HepG2 (cell line): ENCODE measurements at regions not wholly inside any gene's neighbourhood (a gene's known extent, or its start where the extent isn't known, plus 50 kb on each side); places are given as distances from the start of the nearest gene placed in this dataset.

Experiments
- SAFB2 ChIP-seq: sonication (generic); formaldehyde crosslinking; IDR thresholded peaks from 2 replicates; pipeline ENCODE4 v1.5.1; 2020; ENCODE audit warnings: missing genetic modification reagents, low read depth, mild to moderate bottlenecking, borderline replicate concordance
- TF ChIP-seq, protein P1 (sequence below): sonication (generic); formaldehyde crosslinking; IDR thresholded peaks from 2 replicates; pipeline ENCODE4 v1.5.0; 2020; ENCODE audit warnings: mild to moderate bottlenecking, missing genetic modification reagents

DNA sequence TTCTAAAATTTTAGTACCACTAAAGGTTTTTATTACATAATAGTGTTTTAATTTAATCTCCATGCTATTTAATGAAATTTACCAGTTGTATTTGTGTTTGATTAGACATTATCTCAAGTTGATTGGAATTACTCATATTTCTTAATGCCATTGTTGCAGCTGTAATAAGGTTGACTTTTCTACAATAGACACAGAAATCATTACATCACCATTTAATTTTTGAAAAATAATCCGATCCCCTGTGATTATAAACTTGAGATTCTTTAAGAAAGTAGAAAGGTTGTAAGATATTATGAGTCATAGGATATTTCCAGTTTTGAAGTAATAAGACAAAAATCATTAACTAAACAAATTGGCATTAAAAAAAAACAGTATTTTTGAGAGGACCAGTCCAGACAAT is 161.4 kb downstream of the PRL start:
- TF ChIP-seq SAFB2 (CRISPR knock-in tag) = no peak
- TF ChIP-seq, protein P1, sequence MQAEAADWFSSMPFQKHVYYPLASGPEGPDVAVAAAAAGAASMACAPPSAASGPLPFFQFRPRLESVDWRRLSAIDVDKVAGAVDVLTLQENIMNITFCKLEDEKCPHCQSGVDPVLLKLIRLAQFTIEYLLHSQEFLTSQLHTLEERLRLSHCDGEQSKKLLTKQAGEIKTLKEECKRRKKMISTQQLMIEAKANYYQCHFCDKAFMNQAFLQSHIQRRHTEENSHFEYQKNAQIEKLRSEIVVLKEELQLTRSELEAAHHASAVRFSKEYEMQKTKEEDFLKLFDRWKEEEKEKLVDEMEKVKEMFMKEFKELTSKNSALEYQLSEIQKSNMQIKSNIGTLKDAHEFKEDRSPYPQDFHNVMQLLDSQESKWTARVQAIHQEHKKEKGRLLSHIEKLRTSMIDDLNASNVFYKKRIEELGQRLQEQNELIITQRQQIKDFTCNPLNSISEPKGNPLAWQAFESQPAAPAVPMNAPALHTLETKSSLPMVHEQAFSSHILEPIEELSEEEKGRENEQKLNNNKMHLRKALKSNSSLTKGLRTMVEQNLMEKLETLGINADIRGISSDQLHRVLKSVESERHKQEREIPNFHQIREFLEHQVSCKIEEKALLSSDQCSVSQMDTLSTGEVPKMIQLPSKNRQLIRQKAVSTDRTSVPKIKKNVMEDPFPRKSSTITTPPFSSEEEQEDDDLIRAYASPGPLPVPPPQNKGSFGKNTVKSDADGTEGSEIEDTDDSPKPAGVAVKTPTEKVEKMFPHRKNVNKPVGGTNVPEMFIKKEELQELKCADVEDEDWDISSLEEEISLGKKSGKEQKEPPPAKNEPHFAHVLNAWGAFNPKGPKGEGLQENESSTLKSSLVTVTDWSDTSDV (CRISPR knock-in tag) = no peak
